Keratinocyte (primary cell): ENCODE measurements at regions not wholly inside any gene's neighbourhood (a gene's known extent, or its start where the extent isn't known, plus 50 kb on each side); places are given as distances from the start of the nearest gene placed in this dataset.

Experiments
- DNase-seq: peaks from one replicate; pipeline ENCODE4 v3.0.0-alpha.2; 2011; ENCODE audit warnings: low read depth, missing footprints, low spot score
- FAIRE-seq: peaks from 2 replicates; lab custom pipeline; 2011; peaks lifted over from hg19 to GRCh38; lab: Jason Lieb, UNC
- H2AFZ ChIP-seq: 2 replicates; pipeline ENCODE4 v1.6.0; 2012; ENCODE audit warnings: low read length, control low read depth, inconsistent platforms; ENCODE audit not compliant: control insufficient read depth
- H3K27ac ChIP-seq: 2 replicates; pipeline ENCODE4 v1.5.1; 2011; ENCODE audit warnings: low read length; ENCODE audit not compliant: control insufficient read depth, insufficient read depth
- H3K27me3 ChIP-seq: 3 replicates; pipeline ENCODE4 v1.6.0; 2011; ENCODE audit warnings: low read length; ENCODE audit not compliant: control insufficient read depth, insufficient read depth; ENCODE audit errors: extremely low read depth
- H3K36me3 ChIP-seq, 2 experiments: 2 replicates in 1 of 2; 3 replicates in 1 of 2; pipeline ENCODE4 v1.5.1; 2011; ENCODE audit warnings: low read length in 2 of 2, mild to moderate bottlenecking in 1 of 2; ENCODE audit not compliant: control insufficient read depth in 2 of 2, insufficient read depth in 2 of 2; ENCODE audit errors: extremely low read depth in 1 of 2
- H3K4me1 ChIP-seq: 3 replicates; pipeline ENCODE4 v1.5.1; 2011; ENCODE audit warnings: low read length; ENCODE audit not compliant: control insufficient read depth, insufficient read depth; ENCODE audit errors: extremely low read depth
- H3K4me2 ChIP-seq: 3 replicates; pipeline ENCODE4 v1.6.0; 2011; ENCODE audit warnings: low read depth, low read length; ENCODE audit not compliant: control insufficient read depth, insufficient read depth; ENCODE audit errors: extremely low read depth
- H3K4me3 ChIP-seq, 3 experiments: fragments of 200-600 bp in 1 of 3; sonication (generic) in 1 of 3; 2 replicates in 2 of 3; 3 replicates in 1 of 3; pipeline ENCODE4 v1.5.1; 2011 to 2016; ENCODE audit warnings: low read length in 3 of 3, mild to moderate bottlenecking in 3 of 3, control low read depth in 2 of 3, inconsistent platforms in 1 of 3, low read depth in 1 of 3, mixed read lengths in 1 of 3, mixed run types in 1 of 3, moderate library complexity in 1 of 3; ENCODE audit not compliant: control insufficient read depth in 2 of 3, insufficient read depth in 2 of 3; ENCODE audit errors: extremely low read depth in 1 of 3
- H3K79me2 ChIP-seq: 2 replicates; pipeline ENCODE4 v1.6.0; 2012; ENCODE audit warnings: low read length; ENCODE audit not compliant: control insufficient read depth, insufficient read depth
- H3K9ac ChIP-seq: 3 replicates; pipeline ENCODE4 v1.6.0; 2011; ENCODE audit warnings: low read length; ENCODE audit not compliant: control insufficient read depth, insufficient read depth; ENCODE audit errors: extremely low read depth
- H3K9me1 ChIP-seq: 3 replicates; pipeline ENCODE4 v1.6.0; 2011; ENCODE audit warnings: low read length; ENCODE audit not compliant: control insufficient read depth, insufficient read depth; ENCODE audit errors: extremely low read depth
- H3K9me3 ChIP-seq: 2 replicates; pipeline ENCODE4 v1.5.1; 2012; ENCODE audit warnings: low read depth, low read length; ENCODE audit not compliant: control insufficient read depth
- H4K20me1 ChIP-seq: 3 replicates; pipeline ENCODE4 v1.6.0; 2011; ENCODE audit warnings: low read length; ENCODE audit not compliant: control insufficient read depth, insufficient read depth; ENCODE audit errors: extremely low read depth
- CTCF ChIP-seq, 3 experiments: IDR thresholded peaks in 1 of 3; conservative IDR thresholded peaks in 1 of 3; optimal IDR thresholded peaks in 1 of 3; 2 replicates in 2 of 3; 3 replicates in 1 of 3; pipeline versions ENCODE3 to v1.5.1; 2011; ENCODE audit warnings: low read length in 3 of 3, mild to moderate bottlenecking in 3 of 3, moderate library complexity in 2 of 3, control low read depth in 1 of 3, inconsistent platforms in 1 of 3; ENCODE audit not compliant: insufficient read depth in 2 of 3; ENCODE audit errors: extremely low read depth in 1 of 3
- EZH2 ChIP-seq: IDR thresholded peaks from one replicate; pipeline ENCODE4 v1.6.1; 2012; ENCODE audit warnings: inconsistent platforms, mild to moderate bottlenecking, low read length, moderate library complexity
- dilution Hi-C: fragments of 300-500 bp; cut with MboI; formaldehyde crosslinking; loops from one replicate; pipeline ENCODE4 v1.7.0; 2020; ENCODE audit warnings: low sequenced_read_pairs; ENCODE audit not compliant: extremely low pct_ligation_motif_present

- Histone ChIP-seq H3K27me3 (no peaks in the 10 kb centered on the region), H3K4me3 (no peak overlapping the region), H3K9me3 (peaks cover under 1% of the 10 kb centered on the region), H3K9me1 (no peaks in the 10 kb centered on the region), H3K36me3 (no peaks in the 10 kb centered on the region), H4K20me1 (no peaks in the 10 kb centered on the region), H3K4me2 (no peak overlapping the region), H3K79me2 (no peaks in the 10 kb centered on the region), H3K9ac (no peak overlapping the region), H3K27ac (no peak overlapping the region), H2AFZ (no peak overlapping the region), H3K4me1 (no peaks in the 10 kb centered on the region)
- dilution Hi-C loops = no loop called here
- no peak for FAIRE-seq
- DNase-seq = no peak
- no peak for TF ChIP-seq CTCF (optimal IDR thresholded peaks at IDR 0.05 in 1 of 3, IDR thresholded peaks at IDR 0.05 in 1 of 3, conservative IDR thresholded peaks at IDR 0.05 in 1 of 3; ENCODE audit: extremely low read depth in 1 of 3, insufficient read depth in 2 of 3, low read length in 3 of 3)
- no peak for TF ChIP-seq EZH2
These were observed 634.5 kb downstream of the LIG4 start for GRCh38 chr13:107580741-107581412.

- no peak overlapping the region for H3K4me2 ChIP-seq
- no peaks in the 10 kb centered on the region for H3K4me1 ChIP-seq
- dilution Hi-C loops = no loop called here
- H3K9me3 ChIP-seq = peaks cover 2% of the 10 kb centered on the region
- H3K4me3 ChIP-seq = no peak overlapping the region
- no peaks in the 10 kb centered on the region for H3K79me2 ChIP-seq
- no peaks in the 10 kb centered on the region for H4K20me1 ChIP-seq
- FAIRE-seq (no peak), DNase-seq (no peak)
- TF ChIP-seq EZH2 = no peak
- no peak for TF ChIP-seq CTCF (optimal IDR thresholded peaks at IDR 0.05 in 1 of 3, IDR thresholded peaks at IDR 0.05 in 1 of 3, conservative IDR thresholded peaks at IDR 0.05 in 1 of 3; ENCODE audit: extremely low read depth in 1 of 3, insufficient read depth in 2 of 3, low read length in 3 of 3)
- no peak overlapping the region for H3K9ac ChIP-seq
- no peaks in the 10 kb centered on the region for H3K27me3 ChIP-seq
- no peaks in the 10 kb centered on the region for H3K9me1 ChIP-seq
- H2AFZ ChIP-seq = no peak overlapping the region
- no peaks in the 10 kb centered on the region for H3K36me3 ChIP-seq
- no peak overlapping the region for H3K27ac ChIP-seq
These were observed 638.9 kb downstream of the LIG4 start for GRCh38 chr13:107576430-107576829.
